ENCODE measurements at regions not wholly inside any gene's neighbourhood (a gene's known extent, or its start where the extent isn't known, plus 50 kb on each side); places are given as distances from the start of the nearest gene placed in this dataset.

- TF ChIP-seq FOXP2 (optimal IDR thresholded peaks at IDR 0.05; ENCODE audit: control extremely low read depth, extremely low read length, insufficient read depth) (no peak), EZH2 (IDR thresholded peaks at IDR 0.05) (no peak)
Measured at GRCh38 chr4:181693517-181693916, 549.7 kb upstream of the TENM3 start.
